ENCODE measurements at regions not wholly inside any gene's neighbourhood (a gene's known extent, or its start where the extent isn't known, plus 50 kb on each side); places are given as distances from the start of the nearest gene placed in this dataset.

DNA sequence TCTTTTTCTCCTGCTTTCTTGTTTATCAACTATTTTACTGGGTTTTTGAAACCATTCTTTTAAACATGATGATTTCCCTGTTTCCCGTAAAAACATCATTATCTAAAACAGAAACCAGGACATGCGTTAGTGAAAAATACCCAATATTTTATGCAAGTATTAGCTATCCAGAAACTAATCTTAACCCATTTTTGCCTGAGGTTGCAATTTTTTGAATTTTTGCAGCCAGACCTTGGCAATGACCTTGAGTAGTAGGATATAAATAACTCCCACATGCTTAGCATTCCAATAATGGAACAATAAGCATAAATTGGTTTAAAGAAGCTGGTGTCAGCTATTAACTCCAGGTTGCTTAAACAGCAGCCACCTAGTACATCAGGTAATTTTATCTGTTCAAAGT is 308.9 kb upstream of the ANO3 start:
- no peak overlapping the region for H2AFZ ChIP-seq (ENCODE audit: low read length, unreplicated experiment)
- H3K27me3 ChIP-seq (ENCODE audit: insufficient read depth, low read length) = no peaks in the 10 kb centered on the region
- no peak overlapping the region for H3K4me3 ChIP-seq (ENCODE audit: low read depth, low read length)
- no peak overlapping the region for H3K27ac ChIP-seq (ENCODE audit: low read depth, low read length)
- H3K36me3 ChIP-seq (ENCODE audit: insufficient read depth, low read length) = no peaks in the 10 kb centered on the region
- peaks cover 13% of the 10 kb centered on the region for H3K4me1 ChIP-seq (ENCODE audit: control insufficient read depth, insufficient read depth, low read length, unreplicated experiment)
- H3K79me2 ChIP-seq (ENCODE audit: control insufficient read depth, insufficient read depth, low read length, unreplicated experiment) = no peaks in the 10 kb centered on the region

DNA sequence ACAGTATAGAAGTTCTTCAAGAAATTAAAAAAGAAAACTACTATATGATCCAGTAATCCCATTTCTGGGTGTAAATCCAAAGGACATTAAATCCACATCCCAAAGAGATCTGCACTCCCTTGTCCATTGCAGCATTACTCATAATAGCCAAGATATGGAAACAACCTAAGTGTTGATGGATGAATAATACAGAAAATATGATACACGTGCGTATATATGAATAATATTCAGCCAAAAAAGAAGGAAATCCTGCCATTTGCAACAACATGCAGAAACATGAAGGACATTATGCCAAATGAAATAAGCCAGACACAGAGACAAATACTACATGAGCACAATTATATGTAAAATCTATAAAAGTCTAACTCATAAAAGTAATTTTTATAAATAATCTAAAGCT is 306.3 kb upstream of the ANO3 start:
- Histone ChIP-seq H3K36me3 (ENCODE audit: insufficient read depth, low read length) (no peaks in the 10 kb centered on the region), H3K4me3 (ENCODE audit: low read depth, low read length) (no peak overlapping the region), H2AFZ (ENCODE audit: low read length, unreplicated experiment) (no peak overlapping the region), H3K4me1 (ENCODE audit: control insufficient read depth, insufficient read depth, low read length, unreplicated experiment) (peaks cover 23% of the 10 kb centered on the region), H3K79me2 (ENCODE audit: control insufficient read depth, insufficient read depth, low read length, unreplicated experiment) (no peaks in the 10 kb centered on the region), H3K27me3 (ENCODE audit: insufficient read depth, low read length) (no peaks in the 10 kb centered on the region), H3K27ac (ENCODE audit: low read depth, low read length) (no peak overlapping the region)

DNA sequence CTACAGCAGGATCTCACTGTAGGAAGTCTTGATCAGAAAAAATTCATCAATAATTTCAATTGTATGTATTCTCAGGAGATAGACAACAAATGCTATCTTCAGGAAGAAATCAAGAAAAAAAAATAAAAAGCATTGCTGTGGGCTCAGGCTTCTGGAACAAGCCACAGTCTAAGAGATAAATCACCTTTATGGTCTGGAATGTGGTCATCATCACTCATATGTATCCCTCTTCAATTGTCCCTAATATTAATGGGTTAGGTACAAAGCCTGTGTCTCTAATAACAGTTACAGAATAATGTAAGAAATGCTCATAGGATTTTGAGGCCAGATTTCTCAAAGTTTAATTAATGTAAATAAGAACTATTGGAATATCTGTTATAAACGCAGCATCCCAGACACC is 305.9 kb upstream of the ANO3 start:
- Histone ChIP-seq H3K79me2 (ENCODE audit: control insufficient read depth, insufficient read depth, low read length, unreplicated experiment) (no peaks in the 10 kb centered on the region), H3K36me3 (ENCODE audit: insufficient read depth, low read length) (no peaks in the 10 kb centered on the region), H3K4me3 (ENCODE audit: low read depth, low read length) (no peak overlapping the region), H2AFZ (ENCODE audit: low read length, unreplicated experiment) (no peak overlapping the region), H3K4me1 (ENCODE audit: control insufficient read depth, insufficient read depth, low read length, unreplicated experiment) (peaks cover 23% of the 10 kb centered on the region), H3K27me3 (ENCODE audit: insufficient read depth, low read length) (no peaks in the 10 kb centered on the region), H3K27ac (ENCODE audit: low read depth, low read length) (no peak overlapping the region)

DNA sequence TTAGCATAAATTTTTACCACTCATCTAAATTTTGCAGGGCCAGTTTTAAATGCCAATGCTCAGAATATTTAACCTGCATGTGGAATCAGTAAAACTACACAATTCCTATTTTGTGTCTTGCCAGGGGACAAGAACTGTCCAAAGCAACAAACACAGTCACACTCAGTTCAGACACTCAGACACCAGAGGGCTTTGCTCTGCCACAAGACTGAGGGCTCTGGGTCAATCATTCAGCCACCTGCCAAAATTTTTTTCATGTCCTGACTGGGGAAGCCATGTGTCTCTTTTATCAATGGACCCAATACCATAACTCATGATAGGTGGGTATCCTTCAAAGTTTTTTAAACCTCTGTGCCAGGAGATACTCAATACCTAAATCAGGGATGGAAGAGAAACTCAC is 304.0 kb upstream of the ANO3 start:
- no peak overlapping the region for H2AFZ ChIP-seq (ENCODE audit: low read length, unreplicated experiment)
- H3K27me3 ChIP-seq (ENCODE audit: insufficient read depth, low read length) = no peaks in the 10 kb centered on the region
- no peaks in the 10 kb centered on the region for H3K79me2 ChIP-seq (ENCODE audit: control insufficient read depth, insufficient read depth, low read length, unreplicated experiment)
- no peak overlapping the region for H3K27ac ChIP-seq (ENCODE audit: low read depth, low read length)
- H3K36me3 ChIP-seq (ENCODE audit: insufficient read depth, low read length) = no peaks in the 10 kb centered on the region
- peak overlapping the region; percentile 25; the same call in 1 of the 2 replicates for H3K4me3 ChIP-seq (ENCODE audit: low read depth, low read length)
- H3K4me1 ChIP-seq (ENCODE audit: control insufficient read depth, insufficient read depth, low read length, unreplicated experiment) = peaks cover 23% of the 10 kb centered on the region

DNA sequence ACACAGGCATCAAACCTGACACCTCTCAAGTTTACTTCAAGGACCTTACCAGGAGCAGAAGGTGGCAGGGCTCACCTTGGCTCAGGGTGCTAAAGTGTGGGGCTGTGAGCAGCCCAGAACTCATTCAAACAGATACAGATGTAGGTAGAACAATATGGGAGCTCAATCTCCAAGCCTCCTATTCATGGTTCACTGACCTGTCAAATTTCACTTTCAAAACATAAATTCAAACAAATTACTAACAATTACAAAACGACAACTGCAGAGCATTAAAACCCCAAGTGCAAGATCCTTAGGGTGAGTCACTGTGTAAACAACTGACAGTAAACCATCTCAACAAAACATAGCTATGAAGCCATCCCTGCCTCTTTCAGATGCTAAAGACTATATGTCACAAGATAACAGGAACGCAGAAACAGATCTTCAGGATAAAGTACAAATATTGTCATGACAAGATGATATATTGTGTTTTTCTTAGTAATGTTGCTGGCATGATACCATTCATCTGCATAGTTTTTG is 303.5 kb upstream of the ANO3 start:
- Histone ChIP-seq H3K4me3 (ENCODE audit: low read depth, low read length) (peak overlapping the region; percentile 25; the same call in 1 of the 2 replicates), H3K27me3 (ENCODE audit: insufficient read depth, low read length) (no peaks in the 10 kb centered on the region), H3K79me2 (ENCODE audit: control insufficient read depth, insufficient read depth, low read length, unreplicated experiment) (no peaks in the 10 kb centered on the region), H3K4me1 (ENCODE audit: control insufficient read depth, insufficient read depth, low read length, unreplicated experiment) (peaks cover 23% of the 10 kb centered on the region), H3K27ac (ENCODE audit: low read depth, low read length) (peak overlapping the region; percentile 33), H3K36me3 (ENCODE audit: insufficient read depth, low read length) (no peaks in the 10 kb centered on the region), H2AFZ (ENCODE audit: low read length, unreplicated experiment) (no peak overlapping the region)

DNA sequence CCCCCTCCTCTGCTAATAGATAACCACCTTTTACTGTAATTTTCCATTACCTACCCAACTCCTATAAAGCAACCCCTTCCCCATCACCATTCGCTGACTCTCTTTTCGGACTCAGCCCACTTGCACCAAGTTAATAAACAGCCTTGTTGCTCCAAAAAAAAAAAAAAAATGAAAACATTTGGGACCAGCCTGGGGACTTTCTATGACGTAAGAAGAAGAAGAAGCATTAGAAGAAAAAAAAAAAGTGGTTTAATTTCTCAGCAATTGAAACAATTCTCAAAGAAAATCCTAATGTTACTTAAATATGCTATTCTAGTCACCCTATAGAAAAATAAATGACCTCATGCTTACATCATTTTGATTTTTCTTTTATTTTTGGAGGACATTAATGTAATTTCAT is 301.5 kb upstream of the ANO3 start:
- no peak overlapping the region for H2AFZ ChIP-seq (ENCODE audit: low read length, unreplicated experiment)
- H3K4me3 ChIP-seq (ENCODE audit: low read depth, low read length) = no peak overlapping the region
- H3K4me1 ChIP-seq (ENCODE audit: control insufficient read depth, insufficient read depth, low read length, unreplicated experiment) = peaks cover 20% of the 10 kb centered on the region
- H3K27ac ChIP-seq (ENCODE audit: low read depth, low read length) = no peak overlapping the region
- no peaks in the 10 kb centered on the region for H3K79me2 ChIP-seq (ENCODE audit: control insufficient read depth, insufficient read depth, low read length, unreplicated experiment)
- no peaks in the 10 kb centered on the region for H3K27me3 ChIP-seq (ENCODE audit: insufficient read depth, low read length)
- H3K36me3 ChIP-seq (ENCODE audit: insufficient read depth, low read length) = no peaks in the 10 kb centered on the region

DNA sequence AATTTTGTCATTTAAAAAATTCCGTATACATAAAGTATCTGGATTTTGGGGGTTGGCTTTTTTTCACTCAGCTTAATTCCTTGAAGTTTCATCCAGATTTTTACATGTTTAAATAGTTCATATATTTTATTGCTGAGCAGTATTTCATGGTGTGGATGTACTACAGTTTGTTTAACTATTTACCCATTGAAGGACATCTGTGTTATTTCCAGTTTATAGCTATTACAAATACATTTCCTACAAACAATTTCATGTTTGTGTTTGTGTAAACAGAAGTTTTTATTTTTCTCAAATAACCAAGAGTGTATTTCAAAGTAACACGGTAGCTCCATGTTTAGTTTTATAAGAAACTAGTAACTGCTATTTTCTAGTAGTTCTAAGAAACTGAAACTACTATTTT is 299.7 kb upstream of the ANO3 start:
- Histone ChIP-seq H3K27me3 (ENCODE audit: insufficient read depth, low read length) (no peaks in the 10 kb centered on the region), H3K4me3 (ENCODE audit: low read depth, low read length) (no peak overlapping the region), H2AFZ (ENCODE audit: low read length, unreplicated experiment) (no peak overlapping the region), H3K79me2 (ENCODE audit: control insufficient read depth, insufficient read depth, low read length, unreplicated experiment) (no peaks in the 10 kb centered on the region), H3K36me3 (ENCODE audit: insufficient read depth, low read length) (no peaks in the 10 kb centered on the region), H3K27ac (ENCODE audit: low read depth, low read length) (no peak overlapping the region), H3K4me1 (ENCODE audit: control insufficient read depth, insufficient read depth, low read length, unreplicated experiment) (peaks cover 13% of the 10 kb centered on the region)

DNA sequence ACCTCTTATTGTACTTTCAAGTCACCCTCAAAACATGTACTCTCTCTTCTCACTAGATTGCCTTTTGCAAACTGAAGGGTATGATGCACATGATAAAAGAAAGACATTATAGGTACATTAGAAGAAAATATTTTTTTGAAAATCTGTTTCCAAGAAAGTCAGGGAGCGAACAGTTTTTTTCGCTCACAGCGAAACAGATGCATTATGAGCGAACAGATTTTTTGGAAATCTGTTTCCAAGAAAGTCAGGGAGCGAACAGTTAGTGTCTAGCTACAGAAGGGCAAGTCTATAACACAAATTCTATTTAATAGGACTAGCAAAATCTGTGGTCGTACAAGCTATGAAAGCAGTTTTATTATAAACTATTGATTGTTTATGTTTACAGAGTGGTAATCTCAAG is 296.2 kb upstream of the ANO3 start:
- no peaks in the 10 kb centered on the region for H3K27me3 ChIP-seq (ENCODE audit: insufficient read depth, low read length)
- no peak overlapping the region for H3K27ac ChIP-seq (ENCODE audit: low read depth, low read length)
- H3K4me1 ChIP-seq (ENCODE audit: control insufficient read depth, insufficient read depth, low read length, unreplicated experiment) = no peaks in the 10 kb centered on the region
- no peaks in the 10 kb centered on the region for H3K36me3 ChIP-seq (ENCODE audit: insufficient read depth, low read length)
- no peak overlapping the region for H3K4me3 ChIP-seq (ENCODE audit: low read depth, low read length)
- no peak overlapping the region for H2AFZ ChIP-seq (ENCODE audit: low read length, unreplicated experiment)
- H3K79me2 ChIP-seq (ENCODE audit: control insufficient read depth, insufficient read depth, low read length, unreplicated experiment) = no peaks in the 10 kb centered on the region

DNA sequence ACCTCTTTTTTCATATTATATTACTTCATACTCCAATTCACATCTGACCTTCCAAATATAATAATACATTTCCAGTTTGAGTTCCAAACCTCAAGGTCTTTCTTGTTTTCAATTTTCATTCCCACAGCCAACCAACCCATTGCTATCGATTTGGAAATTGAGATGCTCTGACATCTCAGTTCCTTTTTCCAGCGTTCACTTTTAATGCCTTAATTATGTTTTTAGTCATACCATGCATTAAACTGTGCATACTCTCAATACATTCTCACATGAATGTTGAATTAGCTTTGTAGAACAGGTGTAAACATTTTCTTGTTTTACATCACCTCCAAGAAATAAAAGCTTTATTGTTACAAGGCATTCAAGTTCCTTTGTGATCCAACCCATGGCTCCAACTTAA is 294.2 kb upstream of the ANO3 start:
- no peaks in the 10 kb centered on the region for H3K27me3 ChIP-seq (ENCODE audit: insufficient read depth, low read length)
- no peak overlapping the region for H3K4me3 ChIP-seq (ENCODE audit: low read depth, low read length)
- H2AFZ ChIP-seq (ENCODE audit: low read length, unreplicated experiment) = no peak overlapping the region
- H3K79me2 ChIP-seq (ENCODE audit: control insufficient read depth, insufficient read depth, low read length, unreplicated experiment) = no peaks in the 10 kb centered on the region
- H3K4me1 ChIP-seq (ENCODE audit: control insufficient read depth, insufficient read depth, low read length, unreplicated experiment) = no peaks in the 10 kb centered on the region
- no peak overlapping the region for H3K27ac ChIP-seq (ENCODE audit: low read depth, low read length)
- no peaks in the 10 kb centered on the region for H3K36me3 ChIP-seq (ENCODE audit: insufficient read depth, low read length)

DNA sequence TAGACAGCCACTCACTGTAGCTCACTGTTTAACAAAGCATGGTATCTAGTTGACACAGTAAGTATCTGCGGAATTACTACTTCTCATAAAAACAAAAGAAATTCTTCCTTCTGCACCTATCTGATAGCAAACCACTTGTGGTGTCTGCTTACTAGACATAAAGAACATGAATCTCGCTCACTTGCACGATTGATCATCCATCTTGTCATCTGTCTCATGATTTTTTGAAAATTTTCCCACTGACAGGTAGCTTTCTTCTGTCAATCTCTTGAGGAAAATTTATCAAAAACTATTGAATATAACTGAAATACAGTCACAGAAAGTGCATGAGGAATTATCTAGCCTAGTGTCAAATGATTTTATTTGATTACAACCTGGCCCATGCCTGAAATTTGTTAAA is 291.6 kb upstream of the ANO3 start:
- Histone ChIP-seq H3K36me3 (ENCODE audit: insufficient read depth, low read length) (no peaks in the 10 kb centered on the region), H3K4me1 (ENCODE audit: control insufficient read depth, insufficient read depth, low read length, unreplicated experiment) (peaks cover 6% of the 10 kb centered on the region), H3K79me2 (ENCODE audit: control insufficient read depth, insufficient read depth, low read length, unreplicated experiment) (no peaks in the 10 kb centered on the region), H3K4me3 (ENCODE audit: low read depth, low read length) (no peak overlapping the region), H2AFZ (ENCODE audit: low read length, unreplicated experiment) (no peak overlapping the region), H3K27ac (ENCODE audit: low read depth, low read length) (no peak overlapping the region), H3K27me3 (ENCODE audit: insufficient read depth, low read length) (no peaks in the 10 kb centered on the region)

DNA sequence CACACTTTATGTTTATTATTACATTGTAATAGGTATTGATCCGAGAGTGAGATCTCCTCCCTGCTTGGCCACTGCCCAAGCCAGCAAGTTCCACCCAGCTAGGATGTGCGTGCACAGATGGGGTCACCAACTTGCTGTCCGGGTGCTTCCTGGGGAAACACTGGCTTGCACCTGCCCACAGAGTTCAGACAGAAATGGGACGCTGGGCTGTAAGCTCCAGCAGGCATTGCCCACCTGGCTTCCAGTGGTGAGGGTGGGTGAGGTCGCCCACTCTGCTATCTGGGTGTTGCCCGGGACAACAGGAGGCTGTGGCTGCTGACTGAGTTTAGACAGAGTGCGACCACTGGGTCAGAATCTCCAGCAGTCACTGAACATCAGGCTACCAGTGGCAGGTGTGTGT is 289.8 kb upstream of the ANO3 start:
- H3K27ac ChIP-seq (ENCODE audit: low read depth, low read length) = no peak overlapping the region
- no peak overlapping the region for H2AFZ ChIP-seq (ENCODE audit: low read length, unreplicated experiment)
- peaks cover 6% of the 10 kb centered on the region for H3K4me1 ChIP-seq (ENCODE audit: control insufficient read depth, insufficient read depth, low read length, unreplicated experiment)
- no peak overlapping the region for H3K4me3 ChIP-seq (ENCODE audit: low read depth, low read length)
- H3K36me3 ChIP-seq (ENCODE audit: insufficient read depth, low read length) = no peaks in the 10 kb centered on the region
- H3K79me2 ChIP-seq (ENCODE audit: control insufficient read depth, insufficient read depth, low read length, unreplicated experiment) = no peaks in the 10 kb centered on the region
- no peaks in the 10 kb centered on the region for H3K27me3 ChIP-seq (ENCODE audit: insufficient read depth, low read length)
